GM21723 (cell line): ENCODE measurements at regions not wholly inside any gene's neighbourhood (a gene's known extent, or its start where the extent isn't known, plus 50 kb on each side); places are given as distances from the start of the nearest gene placed in this dataset.

Experiments
- ATAC-seq: cut with Tn5 transposase; IDR thresholded peaks from one replicate; pipeline ENCODE4 v1.9.1; 2021; ENCODE audit warnings: mild to moderate bottlenecking, moderate library complexity; ENCODE audit not compliant: unreplicated experiment

DNA sequence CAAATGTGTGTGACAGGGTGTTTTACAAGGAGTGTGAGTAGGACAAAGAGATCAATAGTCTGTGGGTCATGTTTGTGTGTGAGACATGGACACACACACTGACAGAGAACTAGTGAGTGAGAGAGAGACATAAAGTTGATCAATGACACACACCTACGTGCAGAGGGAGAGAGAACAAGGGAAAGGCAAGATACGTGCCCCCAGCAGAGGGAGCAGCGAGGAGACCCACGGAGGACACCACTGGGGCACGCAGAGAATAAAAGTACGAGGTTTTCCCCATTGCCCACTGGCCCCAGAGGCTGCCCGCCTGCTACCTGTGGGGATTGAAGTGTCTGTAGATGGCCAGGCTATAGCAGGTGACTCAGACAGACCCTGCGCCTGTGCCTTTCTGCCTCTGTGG lies 130.2 kb upstream of the CSF3R start:
- ATAC-seq = no peak

DNA sequence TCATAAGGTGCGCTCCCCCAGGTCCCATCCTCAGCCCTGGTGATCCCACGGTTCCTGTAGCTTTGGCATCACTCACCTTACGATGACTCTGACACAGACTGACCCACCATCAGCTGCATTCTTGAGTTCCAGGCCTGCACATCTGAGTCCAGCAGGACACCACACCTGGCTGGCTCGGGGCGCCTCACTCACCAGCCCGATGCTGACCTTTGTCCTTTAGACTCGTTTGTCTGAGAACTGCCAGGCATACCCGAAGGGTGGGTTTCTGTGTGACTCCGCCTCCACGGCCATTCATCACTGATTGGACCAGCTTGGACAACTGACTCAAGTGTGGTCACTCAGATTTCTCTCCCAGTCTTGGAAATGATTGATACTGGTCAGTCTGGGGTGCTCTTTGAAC lies 129.4 kb upstream of the CSF3R start:
- no peak for ATAC-seq

DNA sequence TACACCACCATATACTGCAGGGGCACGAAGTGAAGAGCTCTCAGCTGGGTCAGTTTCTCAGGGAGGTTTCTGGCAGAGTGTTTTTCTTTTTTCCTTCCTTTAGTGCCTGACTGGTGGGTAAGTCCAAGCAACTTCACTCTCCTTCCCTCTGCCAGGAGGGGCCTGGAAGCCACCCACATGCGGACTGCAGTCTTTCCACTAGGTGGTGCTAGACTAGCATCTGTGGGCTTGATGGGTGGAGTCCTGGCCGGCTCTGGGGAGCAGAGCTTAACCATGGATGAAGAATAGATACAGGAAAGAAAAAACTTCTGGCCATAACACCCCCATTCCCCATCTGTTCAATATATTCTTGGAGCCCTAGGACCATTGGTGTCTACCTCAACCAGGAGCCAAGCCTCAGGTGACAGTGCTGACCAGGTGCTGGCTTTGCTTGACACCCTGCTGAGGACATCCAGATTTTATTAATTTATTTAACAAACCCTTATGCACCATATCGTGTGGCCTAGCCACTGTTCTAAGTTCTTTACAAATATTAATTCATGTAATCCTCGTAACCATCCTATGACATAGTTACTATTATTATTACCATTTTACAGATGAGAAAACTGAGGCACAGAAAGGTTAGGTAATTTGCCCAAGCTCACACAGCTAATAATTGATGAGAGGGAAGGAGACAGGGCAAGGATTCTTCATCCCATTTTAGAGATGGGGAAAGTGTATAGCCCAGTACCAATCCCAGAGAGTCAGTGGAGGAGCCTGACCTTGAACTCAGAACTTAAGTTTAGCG lies 126.7 kb upstream of the CSF3R start:
- ATAC-seq = no peak

DNA sequence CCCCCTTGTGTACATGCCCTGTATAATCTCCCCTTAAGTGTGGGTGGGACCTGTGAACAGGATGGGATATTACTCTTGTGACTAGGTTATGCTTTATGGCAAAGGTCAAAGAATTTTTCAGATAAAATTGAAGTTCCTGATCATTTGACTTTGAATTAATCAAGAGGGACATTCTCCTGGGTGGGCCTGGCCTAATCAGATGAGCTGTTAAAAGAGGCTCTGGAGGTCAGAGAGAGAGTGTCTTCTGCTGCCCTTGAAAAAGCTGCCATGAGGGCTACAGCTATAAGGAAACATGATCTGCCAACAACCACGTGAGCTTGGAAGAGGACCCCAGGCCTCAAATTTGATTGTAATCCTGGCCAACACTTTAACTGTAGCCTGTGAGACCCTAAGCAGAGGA lies 125.6 kb upstream of the CSF3R start:
- no peak for ATAC-seq

DNA sequence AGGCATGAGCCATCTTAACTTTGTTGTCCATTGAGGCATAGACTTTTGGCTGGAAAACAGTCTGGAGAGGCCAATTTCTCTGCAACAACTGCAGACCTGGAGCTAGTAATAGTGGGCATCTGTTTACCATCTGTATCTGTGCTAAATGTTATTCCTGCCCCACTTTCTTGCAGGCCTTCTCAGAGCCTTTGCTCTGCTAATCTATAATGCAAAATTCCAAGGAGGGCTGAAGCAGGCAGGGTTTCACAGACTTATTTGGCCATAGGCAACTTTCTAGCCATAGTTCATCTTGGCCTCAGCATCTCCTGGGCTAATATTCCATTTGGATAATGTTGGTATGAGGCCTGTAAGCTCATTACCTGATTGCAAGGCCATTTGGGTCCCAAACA lies 124.5 kb upstream of the CSF3R start:
- ATAC-seq = no peak

DNA sequence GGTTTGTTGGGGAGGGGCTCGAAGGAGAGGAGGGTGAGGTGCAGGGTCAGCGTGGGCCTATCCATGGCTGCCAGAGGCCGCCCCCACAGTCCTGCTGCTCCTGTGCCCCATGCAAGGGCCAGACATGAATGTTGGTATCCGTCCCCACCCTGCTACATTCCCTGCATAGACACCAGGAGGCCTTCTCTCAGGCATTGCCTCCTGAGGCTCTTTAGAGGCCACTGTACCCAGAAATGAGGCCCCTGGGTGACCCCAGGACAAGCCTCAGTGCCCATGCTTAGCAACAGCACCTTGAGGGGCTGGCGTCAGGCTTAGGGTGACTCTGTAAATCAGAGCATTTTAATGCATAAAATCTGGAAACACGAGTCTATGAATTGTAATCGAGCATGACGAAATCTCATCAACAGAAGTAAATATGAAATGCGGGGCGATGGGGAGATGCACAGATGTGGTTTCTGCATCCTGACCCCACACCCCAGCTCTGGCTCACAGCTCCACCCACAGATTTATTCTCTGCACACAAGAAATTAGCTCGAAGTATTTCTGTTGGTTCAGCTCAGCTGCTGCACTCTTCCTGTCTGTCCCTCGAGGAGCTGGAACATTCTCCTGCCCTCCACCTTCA lies 124.0 kb upstream of the CSF3R start:
- no peak for ATAC-seq

DNA sequence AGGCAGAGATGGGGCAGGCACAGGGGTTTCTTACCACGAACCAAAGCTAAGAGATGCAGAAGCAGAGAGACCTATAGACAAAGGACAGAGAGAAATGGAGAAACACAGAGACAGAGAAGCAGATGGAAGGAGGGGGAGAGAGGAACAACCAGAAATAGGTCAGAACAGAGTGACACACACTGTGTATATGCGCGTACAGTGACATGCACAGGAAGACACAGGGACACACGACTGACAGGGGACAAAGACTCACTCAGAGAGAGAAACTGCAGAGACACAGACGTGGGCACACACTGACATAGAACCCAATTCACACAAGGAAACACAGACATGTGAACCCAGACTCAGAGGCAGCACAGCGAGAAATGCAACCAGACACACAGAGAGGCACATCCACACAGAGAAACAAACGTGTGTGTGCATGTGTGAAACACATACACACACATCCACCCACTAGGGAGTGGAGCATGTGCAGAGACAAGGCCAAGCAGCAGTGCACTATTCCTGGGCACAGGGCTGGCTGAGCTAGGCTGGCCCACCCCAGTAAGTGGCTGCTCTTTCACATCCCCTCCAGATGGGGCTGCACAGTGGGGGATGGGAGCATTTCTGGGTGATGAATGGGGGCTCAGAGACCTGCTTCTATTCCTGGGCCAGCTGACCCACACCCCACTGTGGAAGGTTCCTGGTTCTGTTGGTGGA lies 123.4 kb upstream of the CSF3R start:
- no peak for ATAC-seq

DNA sequence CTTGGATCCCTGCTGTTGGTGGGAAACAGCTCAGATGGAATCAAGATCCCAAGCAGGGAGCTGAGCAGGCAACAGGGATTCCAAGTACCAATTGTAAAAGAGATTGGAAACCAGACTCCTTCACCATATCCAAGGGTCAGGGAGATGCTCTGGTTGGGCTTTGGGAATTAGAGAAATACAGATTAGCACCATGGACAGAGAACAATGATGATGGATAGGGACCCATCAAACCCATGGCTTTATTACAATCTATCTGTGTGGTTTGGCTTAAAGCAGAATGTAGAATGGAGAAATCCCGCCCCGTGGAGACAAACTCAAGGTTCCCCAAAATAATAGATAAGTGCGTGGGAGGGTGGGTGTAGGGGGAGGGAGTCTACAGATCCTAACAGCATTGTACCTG lies 120.7 kb upstream of the CSF3R start:
- ATAC-seq = no peak

DNA sequence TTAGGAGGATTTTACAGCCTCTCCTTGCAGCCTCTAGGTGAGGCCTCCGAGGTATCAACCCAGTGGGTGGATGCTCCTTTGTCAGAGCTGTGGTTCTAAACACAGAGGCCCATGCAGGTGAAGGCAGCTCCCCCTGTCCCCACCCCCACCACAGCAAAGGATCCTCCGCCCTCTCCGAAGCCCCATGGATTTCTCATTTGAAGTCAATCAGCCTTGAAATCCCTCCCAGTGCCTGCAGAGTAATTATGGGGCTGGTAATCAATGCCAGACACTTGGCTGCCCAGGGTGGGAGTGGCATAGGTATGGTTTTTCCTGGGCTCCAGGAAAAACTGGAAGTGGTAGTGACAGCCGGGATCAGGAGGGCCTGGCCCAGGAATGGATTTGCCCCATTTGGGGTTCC lies 119.5 kb upstream of the CSF3R start:
- ATAC-seq = no peak

DNA sequence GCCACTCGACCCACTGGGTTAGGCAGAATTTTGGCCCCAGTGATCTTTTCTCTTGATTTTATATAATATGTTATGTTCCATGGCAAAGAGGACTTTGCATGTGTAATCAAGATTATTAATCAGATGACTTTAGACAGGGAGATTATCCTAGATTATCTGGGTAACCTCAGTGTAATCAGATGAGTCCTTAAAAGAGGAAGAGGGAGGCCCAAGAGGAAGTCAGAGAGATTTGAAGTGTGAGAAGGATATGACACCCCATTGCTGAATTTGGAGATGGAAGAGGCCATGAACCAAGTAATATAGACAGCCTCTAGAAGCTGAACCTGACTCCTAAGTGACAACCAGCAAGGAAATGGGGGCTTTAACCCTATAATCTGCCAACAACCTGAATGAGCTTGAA lies 117.1 kb upstream of the CSF3R start:
- ATAC-seq = no peak

DNA sequence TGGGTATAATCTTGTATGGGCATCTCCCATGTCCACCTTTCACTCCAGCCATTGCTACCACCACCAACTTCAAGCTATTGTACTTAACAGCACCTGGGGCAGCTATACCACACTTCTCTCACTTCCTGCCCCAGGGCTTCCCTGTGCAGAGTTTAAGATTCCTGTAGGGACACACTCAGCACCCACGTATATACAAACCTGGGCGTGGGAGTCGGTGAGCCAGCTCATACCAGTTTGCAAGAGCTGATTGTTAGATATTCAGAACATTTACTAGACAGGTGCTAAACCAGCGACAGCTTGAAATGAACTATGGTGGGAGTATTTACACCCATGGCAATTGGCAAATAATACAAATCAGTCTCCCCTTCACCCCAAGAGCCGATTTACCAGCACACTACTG lies 114.8 kb upstream of the CSF3R start:
- ATAC-seq = no peak

DNA sequence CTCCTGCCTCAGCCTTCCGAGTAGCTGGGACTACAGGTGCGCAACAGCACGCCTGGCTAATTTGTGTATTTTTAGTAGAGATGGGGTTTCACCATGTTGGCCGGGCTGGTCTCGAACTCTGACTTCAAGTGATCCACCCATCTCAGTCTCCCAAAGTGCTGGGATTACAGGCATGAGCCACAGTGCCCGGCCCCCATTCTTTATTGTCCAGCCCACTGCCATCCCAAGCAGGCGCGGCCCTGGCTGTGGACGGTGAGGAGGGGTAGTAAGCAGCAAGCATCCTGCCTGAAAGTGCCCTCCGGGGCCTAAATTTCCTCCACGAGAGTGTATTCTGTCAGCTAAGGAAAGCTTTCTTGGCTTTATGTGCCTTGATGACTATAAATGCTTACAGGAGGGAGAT lies 113.2 kb upstream of the CSF3R start:
- no peak for ATAC-seq

DNA sequence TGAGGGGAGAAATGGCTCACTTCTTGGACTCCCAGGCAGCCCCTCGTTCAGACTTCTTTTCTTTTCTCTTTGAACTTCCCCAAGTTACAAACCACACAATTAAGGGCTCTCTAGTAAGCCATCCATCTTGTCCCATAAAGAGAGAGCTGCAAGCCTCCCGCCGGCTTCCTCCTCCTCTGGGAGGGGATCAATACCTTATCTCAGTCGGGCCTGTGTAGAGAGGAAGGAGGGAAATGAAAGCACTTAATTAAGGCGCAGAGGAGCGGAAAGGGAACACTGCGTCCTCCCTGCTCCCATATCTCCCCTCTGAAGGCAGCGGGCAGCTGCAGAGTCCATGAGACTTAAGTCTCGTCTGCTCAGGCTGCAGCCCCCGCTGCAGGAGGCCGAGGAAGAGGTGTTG lies 112.6 kb upstream of the CSF3R start:
- ATAC-seq = no peak

DNA sequence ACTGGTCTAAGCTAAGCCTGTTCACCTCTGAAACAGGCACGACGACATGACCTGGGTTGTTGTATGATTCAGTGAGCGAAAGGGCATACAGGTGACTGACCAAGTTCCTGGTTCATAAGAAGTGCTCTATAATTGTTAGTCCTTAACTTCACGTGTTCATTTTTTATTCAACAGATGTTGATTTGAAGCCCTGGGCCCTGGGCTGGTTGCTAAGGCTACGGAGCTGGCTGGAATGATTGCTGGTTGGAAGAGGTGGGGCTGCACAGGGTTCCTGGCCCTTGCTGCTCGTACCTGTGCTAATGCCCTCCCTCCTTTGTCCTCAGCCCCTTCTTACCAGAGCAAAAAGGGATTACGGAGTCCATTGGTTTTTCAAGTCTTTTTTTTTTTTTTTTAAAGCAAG lies 111.3 kb upstream of the CSF3R start:
- ATAC-seq = no peak

DNA sequence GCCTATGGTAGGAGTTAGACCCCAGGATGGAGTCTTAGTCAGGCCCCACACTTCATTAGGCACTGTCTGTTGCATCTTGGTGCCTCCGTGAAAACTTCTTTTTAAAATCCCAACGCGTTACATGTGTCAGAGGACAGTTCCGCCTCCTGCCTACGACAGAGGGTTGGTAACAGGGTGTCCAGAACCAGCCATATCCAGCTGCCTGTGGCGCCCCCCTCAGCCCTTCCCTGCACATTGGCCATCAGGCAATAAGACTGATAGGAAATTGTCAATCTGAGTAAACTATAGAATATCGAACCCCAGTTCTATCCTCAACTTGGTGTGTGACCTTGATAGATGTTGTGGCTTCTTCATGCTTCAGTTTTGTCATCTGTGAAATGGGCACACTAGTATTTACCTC lies 108.6 kb upstream of the CSF3R start:
- no peak for ATAC-seq

DNA sequence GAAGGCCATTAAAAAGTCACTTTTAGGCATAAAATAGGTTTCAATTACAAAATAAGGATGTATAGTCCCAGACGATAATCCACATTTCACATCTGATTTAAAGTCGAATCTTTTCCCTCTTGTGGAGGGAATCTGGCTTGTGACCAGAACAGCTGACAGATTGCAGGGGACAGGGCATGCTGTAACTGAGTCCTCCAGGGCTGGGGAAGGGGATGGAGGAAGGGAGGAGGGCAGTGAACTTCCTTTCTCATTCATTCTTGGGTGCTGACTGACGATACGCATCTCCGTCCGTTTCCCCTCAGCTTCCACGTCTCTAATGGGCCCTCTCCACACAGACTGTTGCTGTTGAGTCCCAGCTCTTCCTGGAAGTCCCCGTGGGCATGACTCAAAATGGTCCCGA lies 108.1 kb upstream of the CSF3R start:
- no peak for ATAC-seq

DNA sequence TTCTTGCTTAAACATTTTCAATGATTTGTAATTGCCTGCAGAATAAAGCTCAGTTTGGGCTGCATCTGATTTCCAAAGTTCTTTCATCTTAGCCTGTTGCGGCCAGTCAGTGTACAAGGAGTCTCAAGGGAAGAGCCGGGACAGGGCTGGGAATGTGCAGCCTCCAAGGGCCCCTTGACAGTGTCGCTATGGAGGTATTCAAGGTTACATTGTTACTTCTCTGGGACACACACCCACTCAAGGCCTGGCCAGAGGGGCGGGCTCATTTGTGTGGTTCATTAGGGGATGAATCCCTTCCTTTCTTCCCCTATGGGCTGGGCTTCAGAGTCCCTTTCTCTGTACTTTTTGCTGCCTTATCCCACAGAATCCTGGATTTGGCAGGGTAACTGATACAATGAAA lies 107.6 kb upstream of the CSF3R start:
- ATAC-seq = no peak

DNA sequence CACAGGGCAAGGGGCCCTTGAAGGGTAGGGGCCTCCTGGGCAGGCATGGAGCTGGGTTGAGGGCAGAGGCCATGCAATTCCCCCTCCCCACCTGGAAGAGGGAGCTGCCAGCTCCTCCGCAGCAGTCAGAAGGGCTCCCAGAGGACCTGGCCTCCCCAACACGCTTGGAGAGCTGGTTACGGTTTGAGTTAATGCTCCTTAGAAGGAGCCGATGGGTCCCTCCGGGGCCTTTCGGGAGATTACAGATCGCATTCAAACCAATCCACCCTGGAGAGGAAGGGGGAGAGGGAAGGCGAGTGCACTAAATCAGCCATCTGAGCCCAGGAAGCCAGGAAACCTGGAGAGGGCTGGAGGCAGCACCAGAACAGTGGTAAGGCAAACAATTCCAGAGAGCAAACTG lies 106.3 kb upstream of the CSF3R start:
- no peak for ATAC-seq

DNA sequence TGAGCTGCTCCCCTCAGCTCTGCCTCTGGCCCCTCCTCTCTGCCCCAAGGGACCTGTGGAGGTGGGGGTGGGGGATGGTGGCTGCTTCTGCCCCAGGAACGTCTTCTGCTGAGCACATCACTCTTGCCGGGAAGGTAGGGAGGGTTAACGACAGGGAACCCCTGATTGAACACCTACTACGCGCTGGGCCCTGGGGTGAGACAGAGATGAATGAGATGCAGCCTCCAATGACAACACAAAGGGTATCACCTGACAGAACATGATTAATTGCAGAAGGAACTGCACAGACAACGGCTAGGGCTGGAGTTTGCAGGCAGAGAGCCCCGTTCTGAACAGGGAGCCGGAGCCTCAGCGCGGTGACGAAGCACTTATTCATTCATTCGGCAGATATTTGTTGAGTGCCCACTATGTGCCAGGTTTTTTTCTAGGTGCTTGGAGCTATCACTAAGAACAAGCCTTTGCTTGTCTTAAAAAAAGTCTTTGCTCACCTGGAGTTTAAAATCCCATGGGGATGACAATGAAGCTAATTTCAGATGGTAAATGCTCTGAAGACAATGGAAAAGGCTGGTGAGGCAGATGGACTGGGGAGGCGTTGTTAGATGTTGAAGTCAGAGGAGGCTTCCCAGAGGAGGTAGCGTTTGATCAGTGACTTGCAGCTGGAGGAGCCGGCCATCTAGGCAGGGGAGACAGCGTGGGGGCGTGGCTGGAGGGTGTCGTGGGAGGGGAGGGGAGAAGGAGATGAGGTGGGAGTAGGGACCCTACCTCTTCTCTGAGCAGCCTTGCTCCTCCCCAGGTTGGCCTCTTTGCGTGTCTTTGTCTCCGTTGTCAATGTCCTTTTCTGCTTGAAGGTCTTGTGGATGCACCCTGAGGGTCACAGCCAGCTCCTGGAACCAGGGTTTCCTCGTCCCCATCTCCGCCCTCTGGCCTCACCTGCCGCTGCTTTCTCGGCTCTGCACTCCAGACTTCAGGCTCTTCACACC lies 103.1 kb upstream of the CSF3R start:
- ATAC-seq = no peak

DNA sequence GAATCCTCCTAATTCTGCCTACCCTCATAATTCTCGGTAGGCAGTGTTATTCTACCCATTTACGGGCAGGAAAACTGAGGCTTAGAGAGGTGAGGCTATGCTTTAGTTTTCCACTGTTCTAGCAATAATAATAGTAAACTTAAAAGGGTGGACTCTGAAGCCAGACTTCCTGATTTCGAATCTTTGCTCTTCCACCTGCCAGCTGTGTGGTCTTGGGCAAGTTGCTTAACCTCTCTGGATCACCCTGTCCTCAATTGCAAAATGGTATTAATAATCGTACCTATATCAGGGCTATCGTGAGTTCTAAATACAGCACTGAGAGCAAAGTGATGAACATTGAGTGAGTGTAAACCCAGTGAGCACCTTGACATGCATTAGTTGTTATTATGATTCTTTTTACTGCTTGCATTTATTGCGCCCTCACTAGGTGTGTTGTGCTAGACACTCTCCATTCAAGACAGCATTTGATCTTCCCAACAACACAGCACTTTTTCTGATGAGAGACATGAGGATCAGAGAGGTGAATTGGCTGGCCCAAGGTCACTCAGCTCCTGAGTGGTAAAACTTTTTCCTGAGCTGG lies 102.3 kb upstream of the CSF3R start:
- ATAC-seq = no peak
